Pancreas (tissue), 10 donors: ENCODE measurements at regions not wholly inside any gene's neighbourhood (a gene's known extent, or its start where the extent isn't known, plus 50 kb on each side); places are given as distances from the start of the nearest gene placed in this dataset.

Experiments used
- ATAC-seq, 4 donors: fragments of 200-7000 bp; cut with Tn5 transposase; one replicate each; pipeline versions ENCODE4 v1.8.0 to v1.9.1; 2020; ENCODE audit warnings: mild to moderate bottlenecking in 4 of 4, moderate library complexity in 4 of 4
- DNase-seq, 6 donors: peaks; one replicate each; pipeline ENCODE4 v3.0.0-alpha.2; 2020
- FAIRE-seq: peaks from 2 replicates; lab custom pipeline; 2012; peaks lifted over from hg19 to GRCh38; lab: Jason Lieb, UNC
- H3K27ac ChIP-seq, 4 donors: fragments of 200-600 bp; sonication (generic); 1 replicate in 3 of 4; 2 replicates in 1 of 4; pipeline versions ENCODE4 v1.5.0 to v1.8.0; 2020
- H3K27me3 ChIP-seq, 4 donors: fragments of 200-600 bp; one replicate each; pipeline ENCODE4 v1.8.0; 2021
- H3K36me3 ChIP-seq, 3 donors: fragments of 200-600 bp; sonication (generic) in 1 of 3; one replicate each; pipeline versions ENCODE4 v1.5.0 to v1.8.0; 2020 to 2021
- H3K4me1 ChIP-seq, 3 donors: fragments of 200-600 bp; one replicate each; pipeline ENCODE4 v1.8.0; 2021
- H3K4me3 ChIP-seq, 4 donors: fragments of 200-600 bp; sonication (generic) in 2 of 4; one replicate each; pipeline versions ENCODE4 v1.5.0 to v1.8.0; 2020 to 2021
- H3K9me3 ChIP-seq, 4 donors: fragments of 200-600 bp; one replicate each; pipeline ENCODE4 v1.8.0; 2021
- CTCF ChIP-seq, 4 donors: fragments of 200-600 bp; sonication (generic) in 3 of 4; IDR thresholded peaks; one replicate each; pipeline versions ENCODE4 v1.5.0 to v1.8.0; 2021; ENCODE audit warnings: antibody characterized with exemption in 4 of 4
- WGBS, 2 donors: extraction: QIAGEN DNeasy Blood & Tissue Kit; methylation state at CpG; one replicate each; pipeline ENCODE4 v1.1.7; 2013; 5-methylcytosine and 5-hydroxymethylcytosine counted together
- intact Hi-C, 3 donors: fragments of 100-400 bp; cut with DNase I; formaldehyde crosslinking; loops; one replicate each; pipeline versions ENCODE4 v1.11.1 to v1.14.2; 2022
- donor health status: healthy with polysubstance abuse.
- donor health status: DM: no; HTN: no; CAD: no; lungs with moderate emphysema.
- donor health status: DM: no; HTN: no; CAD: no.
- donor health status: control.
- donor health status: control.
- donor health status: Bipolar disorder and iron deficiency.
- donor health status: DM: yes; HTN: yes; CAD: no.
- donor health status: DM: no; HTN: no; CAD: no.
- donor health status: DM: no; HTN: no; CAD: no.
- donor health status: DM: yes; HTN: yes; CAD: no.

- Histone ChIP-seq H3K27me3 (no peaks in the 10 kb centered on the region), H3K4me1 (no peaks in the 10 kb centered on the region), H3K36me3 (no peaks in the 10 kb centered on the region), H3K9me3 (no peaks in the 10 kb centered on the region), H3K27ac (no peak overlapping the region), H3K4me3 (no peak overlapping the region)
- TF ChIP-seq CTCF (IDR thresholded peaks at IDR 0.05) = no peak
- 59 to 74% methylated on average over 7 of the region's 7 CpGs for WGBS, 2 donors
- FAIRE-seq = no peak
- intact Hi-C loops = no loop called here
- DNase-seq = no peak
- no peak for ATAC-seq
These were observed 634.6 kb upstream of the ADGRL3 start for GRCh38 chr4:60565558-60565957.

GRCh38 chr4:60575336-60575735 lies 624.8 kb upstream of the ADGRL3 start:
- DNase-seq (no peak), FAIRE-seq (no peak), ATAC-seq (no peak)
- Histone ChIP-seq H3K27ac (no peak overlapping the region), H3K4me1 (no peaks in the 10 kb centered on the region), H3K27me3 (no peaks in the 10 kb centered on the region), H3K9me3 (no peaks in the 10 kb centered on the region), H3K4me3 (no peak overlapping the region), H3K36me3 (no peaks in the 10 kb centered on the region)
- TF ChIP-seq CTCF (IDR thresholded peaks at IDR 0.05) = no peak
- intact Hi-C loops = no loop called here

GRCh38 chr4:60579335-60579734 lies 620.8 kb upstream of the ADGRL3 start:
- WGBS, 2 donors = 30 to 59% methylated on average over 2 of the region's 2 CpGs
- Histone ChIP-seq H3K4me3 (no peak overlapping the region), H3K36me3 (no peaks in the 10 kb centered on the region), H3K9me3 (no peaks in the 10 kb centered on the region), H3K27me3 (no peaks in the 10 kb centered on the region), H3K27ac (no peak overlapping the region), H3K4me1 (no peaks in the 10 kb centered on the region)
- no peak for DNase-seq
- no peak for ATAC-seq
- TF ChIP-seq CTCF (IDR thresholded peaks at IDR 0.05) = no peak
- intact Hi-C loops = no loop called here
- FAIRE-seq = no peak

GRCh38 chr4:60581919-60582536 lies 618.1 kb upstream of the ADGRL3 start:
- no peak overlapping the region for H3K4me3 ChIP-seq
- intact Hi-C loops = no loop called here
- H3K27ac ChIP-seq = no peak overlapping the region
- no peak for DNase-seq
- H3K4me1 ChIP-seq = no peaks in the 10 kb centered on the region
- WGBS, 2 donors = 9 to 10% methylated on average over 1 of the region's 1 CpG
- no peak for ATAC-seq
- no peak for TF ChIP-seq CTCF (IDR thresholded peaks at IDR 0.05)
- no peaks in the 10 kb centered on the region for H3K36me3 ChIP-seq
- no peaks in the 10 kb centered on the region for H3K27me3 ChIP-seq
- FAIRE-seq = no peak
- H3K9me3 ChIP-seq = no peaks in the 10 kb centered on the region

GRCh38 chr4:60588556-60588955 lies 611.6 kb upstream of the ADGRL3 start:
- 47 to 59% methylated on average over 1 of the region's 1 CpG for WGBS, 2 donors
- ATAC-seq (no peak), FAIRE-seq (no peak)

More at GRCh38 chr4:60588556-60588955, 611.6 kb upstream of the ADGRL3 start:
- Histone ChIP-seq H3K36me3 (no peaks in the 10 kb centered on the region), H3K27ac (no peak overlapping the region), H3K27me3 (no peaks in the 10 kb centered on the region), H3K4me1 (no peaks in the 10 kb centered on the region), H3K9me3 (no peaks in the 10 kb centered on the region), H3K4me3 (no peak overlapping the region)
- no peak for DNase-seq
- intact Hi-C loops = no loop called here
- TF ChIP-seq CTCF (IDR thresholded peaks at IDR 0.05) = no peak
